Glomerular visceral epithelial cell (primary cell): ENCODE measurements at regions not wholly inside any gene's neighbourhood (a gene's known extent, or its start where the extent isn't known, plus 50 kb on each side); places are given as distances from the start of the nearest gene placed in this dataset.
"Not testable (repeated sequence)": the region's sequence is repeated elsewhere in the genome, so short reads cannot be mapped to it uniquely, and the experiment has no call there.

Experiments used
- DNase-seq: peaks from one replicate; pipeline ENCODE4 v3.0.0-alpha.2; 2016; ENCODE audit errors: extremely low spot score

- DNase-seq, result peak; percentile 94
These were observed 95.4 kb upstream of the USP24 start for GRCh38 chr1:55310505-55310971.

- peak; percentile 73 for DNase-seq
These were observed 94.8 kb upstream of the USP24 start for GRCh38 chr1:55309786-55310504.

- DNase-seq, result no peak
These were observed 93.9 kb upstream of the USP24 start for GRCh38 chr1:55309053-55309452.

- DNase-seq, result peak; percentile 25
These were observed 90.6 kb upstream of the USP24 start for GRCh38 chr1:55305735-55306134.

GRCh38 chr1:55304229-55304740 lies 89.1 kb upstream of the USP24 start:
- DNase-seq, result no peak

GRCh38 chr1:55302972-55303371 lies 87.8 kb upstream of the USP24 start:
- DNase-seq, result no peak

- DNase-seq, result no peak
These were observed 86.7 kb upstream of the USP24 start for GRCh38 chr1:55301912-55302311.

- DNase-seq, result no peak
These were observed 85.8 kb upstream of the USP24 start for GRCh38 chr1:55300975-55301374.

GRCh38 chr1:55298167-55298894 lies 83.2 kb upstream of the USP24 start:
- no peak for DNase-seq

- not testable (repeated sequence) for DNase-seq
These were observed 81.1 kb upstream of the USP24 start for GRCh38 chr1:55296247-55296646.

- no peak for DNase-seq
These were observed 74.5 kb upstream of the USP24 start for GRCh38 chr1:55289614-55290013.

- no peak for DNase-seq
These were observed 73.9 kb upstream of the USP24 start for GRCh38 chr1:55289042-55289441.

GRCh38 chr1:55288245-55288644 lies 73.1 kb upstream of the USP24 start:
- DNase-seq, result no peak

- DNase-seq, result no peak
These were observed 72.6 kb upstream of the USP24 start for GRCh38 chr1:55287723-55288122.

GRCh38 chr1:55286856-55287602 lies 71.9 kb upstream of the USP24 start:
- DNase-seq, result no peak

- no peak for DNase-seq
These were observed 70.7 kb upstream of the USP24 start for GRCh38 chr1:55285834-55286233.

- peak; percentile 60 for DNase-seq
These were observed 69.7 kb upstream of the USP24 start for GRCh38 chr1:55284856-55285255.

- DNase-seq, result no peak
These were observed 66.9 kb upstream of the USP24 start for GRCh38 chr1:55282058-55282457.

GRCh38 chr1:55280731-55281130 lies 65.6 kb upstream of the USP24 start:
- no peak for DNase-seq

GRCh38 chr1:55279627-55280026 lies 64.5 kb upstream of the USP24 start:
- no peak for DNase-seq

GRCh38 chr1:55278378-55278777 lies 63.2 kb upstream of the USP24 start:
- no peak for DNase-seq

- DNase-seq, result peak; percentile 75
These were observed 62.4 kb upstream of the USP24 start for GRCh38 chr1:55277377-55278130.
